ENCODE measurements at regions not wholly inside any gene's neighbourhood (a gene's known extent, or its start where the extent isn't known, plus 50 kb on each side); places are given as distances from the start of the nearest gene placed in this dataset.

GRCh38 chr5:119742311-119742710 is 113.0 kb downstream of the FAM170A start:
- TF ChIP-seq, protein P1, sequence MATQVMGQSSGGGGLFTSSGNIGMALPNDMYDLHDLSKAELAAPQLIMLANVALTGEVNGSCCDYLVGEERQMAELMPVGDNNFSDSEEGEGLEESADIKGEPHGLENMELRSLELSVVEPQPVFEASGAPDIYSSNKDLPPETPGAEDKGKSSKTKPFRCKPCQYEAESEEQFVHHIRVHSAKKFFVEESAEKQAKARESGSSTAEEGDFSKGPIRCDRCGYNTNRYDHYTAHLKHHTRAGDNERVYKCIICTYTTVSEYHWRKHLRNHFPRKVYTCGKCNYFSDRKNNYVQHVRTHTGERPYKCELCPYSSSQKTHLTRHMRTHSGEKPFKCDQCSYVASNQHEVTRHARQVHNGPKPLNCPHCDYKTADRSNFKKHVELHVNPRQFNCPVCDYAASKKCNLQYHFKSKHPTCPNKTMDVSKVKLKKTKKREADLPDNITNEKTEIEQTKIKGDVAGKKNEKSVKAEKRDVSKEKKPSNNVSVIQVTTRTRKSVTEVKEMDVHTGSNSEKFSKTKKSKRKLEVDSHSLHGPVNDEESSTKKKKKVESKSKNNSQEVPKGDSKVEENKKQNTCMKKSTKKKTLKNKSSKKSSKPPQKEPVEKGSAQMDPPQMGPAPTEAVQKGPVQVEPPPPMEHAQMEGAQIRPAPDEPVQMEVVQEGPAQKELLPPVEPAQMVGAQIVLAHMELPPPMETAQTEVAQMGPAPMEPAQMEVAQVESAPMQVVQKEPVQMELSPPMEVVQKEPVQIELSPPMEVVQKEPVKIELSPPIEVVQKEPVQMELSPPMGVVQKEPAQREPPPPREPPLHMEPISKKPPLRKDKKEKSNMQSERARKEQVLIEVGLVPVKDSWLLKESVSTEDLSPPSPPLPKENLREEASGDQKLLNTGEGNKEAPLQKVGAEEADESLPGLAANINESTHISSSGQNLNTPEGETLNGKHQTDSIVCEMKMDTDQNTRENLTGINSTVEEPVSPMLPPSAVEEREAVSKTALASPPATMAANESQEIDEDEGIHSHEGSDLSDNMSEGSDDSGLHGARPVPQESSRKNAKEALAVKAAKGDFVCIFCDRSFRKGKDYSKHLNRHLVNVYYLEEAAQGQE (IDR thresholded peaks at IDR 0.05) = no peak
- TF ChIP-seq USF2 (IDR thresholded peaks at IDR 0.05) (no peak), KDM1A (IDR thresholded peaks at IDR 0.05; ENCODE audit: low read depth) (no peak), EP300 (IDR thresholded peaks at IDR 0.05) (no peak), FOSL2 (IDR thresholded peaks at IDR 0.05) (no peak), FOSL2 (CRISPR knock-in tag; IDR thresholded peaks at IDR 0.05) (no peak)
- TF ChIP-seq, protein P2, sequence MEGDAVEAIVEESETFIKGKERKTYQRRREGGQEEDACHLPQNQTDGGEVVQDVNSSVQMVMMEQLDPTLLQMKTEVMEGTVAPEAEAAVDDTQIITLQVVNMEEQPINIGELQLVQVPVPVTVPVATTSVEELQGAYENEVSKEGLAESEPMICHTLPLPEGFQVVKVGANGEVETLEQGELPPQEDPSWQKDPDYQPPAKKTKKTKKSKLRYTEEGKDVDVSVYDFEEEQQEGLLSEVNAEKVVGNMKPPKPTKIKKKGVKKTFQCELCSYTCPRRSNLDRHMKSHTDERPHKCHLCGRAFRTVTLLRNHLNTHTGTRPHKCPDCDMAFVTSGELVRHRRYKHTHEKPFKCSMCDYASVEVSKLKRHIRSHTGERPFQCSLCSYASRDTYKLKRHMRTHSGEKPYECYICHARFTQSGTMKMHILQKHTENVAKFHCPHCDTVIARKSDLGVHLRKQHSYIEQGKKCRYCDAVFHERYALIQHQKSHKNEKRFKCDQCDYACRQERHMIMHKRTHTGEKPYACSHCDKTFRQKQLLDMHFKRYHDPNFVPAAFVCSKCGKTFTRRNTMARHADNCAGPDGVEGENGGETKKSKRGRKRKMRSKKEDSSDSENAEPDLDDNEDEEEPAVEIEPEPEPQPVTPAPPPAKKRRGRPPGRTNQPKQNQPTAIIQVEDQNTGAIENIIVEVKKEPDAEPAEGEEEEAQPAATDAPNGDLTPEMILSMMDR (IDR thresholded peaks at IDR 0.05) = no peak
- TF ChIP-seq, protein P3, sequence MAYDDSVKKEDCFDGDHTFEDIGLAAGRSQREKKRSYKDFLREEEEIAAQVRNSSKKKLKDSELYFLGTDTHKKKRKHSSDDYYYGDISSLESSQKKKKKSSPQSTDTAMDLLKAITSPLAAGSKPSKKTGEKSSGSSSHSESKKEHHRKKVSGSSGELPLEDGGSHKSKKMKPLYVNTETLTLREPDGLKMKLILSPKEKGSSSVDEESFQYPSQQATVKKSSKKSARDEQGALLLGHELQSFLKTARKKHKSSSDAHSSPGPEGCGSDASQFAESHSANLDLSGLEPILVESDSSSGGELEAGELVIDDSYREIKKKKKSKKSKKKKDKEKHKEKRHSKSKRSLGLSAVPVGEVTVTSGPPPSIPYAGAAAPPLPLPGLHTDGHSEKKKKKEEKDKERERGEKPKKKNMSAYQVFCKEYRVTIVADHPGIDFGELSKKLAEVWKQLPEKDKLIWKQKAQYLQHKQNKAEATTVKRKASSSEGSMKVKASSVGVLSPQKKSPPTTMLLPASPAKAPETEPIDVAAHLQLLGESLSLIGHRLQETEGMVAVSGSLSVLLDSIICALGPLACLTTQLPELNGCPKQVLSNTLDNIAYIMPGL (CRISPR knock-in tag; IDR thresholded peaks at IDR 0.05; ENCODE audit: borderline replicate concordance) = no peak

Measured in A549 (cell line).